SH-SY5Y (cell line): ENCODE measurements at regions not wholly inside any gene's neighbourhood (a gene's known extent, or its start where the extent isn't known, plus 50 kb on each side); places are given as distances from the start of the nearest gene placed in this dataset.

Experiments
- GATA2 ChIP-seq: IDR thresholded peaks from 2 replicates; pipeline ENCODE4 v1.6.1; 2011; ENCODE audit warnings: mild to moderate bottlenecking, low read depth, low read length
- GATA3 ChIP-seq: IDR thresholded peaks from 2 replicates; pipeline ENCODE4 v1.6.1; 2011; ENCODE audit warnings: low read depth, mild to moderate bottlenecking, low read length, moderate library complexity

- no peak for TF ChIP-seq GATA3
- no peak for TF ChIP-seq GATA2
Observed at GRCh38 chr20:39800111-39800510, 838.0 kb downstream of the DHX35 start.

GRCh38 chr20:39799366-39799965, 837.3 kb downstream of the DHX35 start:
- TF ChIP-seq GATA2: no peak
- no peak for TF ChIP-seq GATA3

- no peak for TF ChIP-seq GATA3
Observed at GRCh38 chr20:39795401-39796272, 833.5 kb downstream of the DHX35 start.

- no peak for TF ChIP-seq GATA3
- TF ChIP-seq GATA2: no peak
Observed at GRCh38 chr20:39792334-39792733, 830.2 kb downstream of the DHX35 start.

GRCh38 chr20:39789411-39789810, 827.3 kb downstream of the DHX35 start:
- no peak for TF ChIP-seq GATA3

- TF ChIP-seq GATA2: no peak
Observed at GRCh38 chr20:39785252-39785917, 823.2 kb downstream of the DHX35 start.

- no peak for TF ChIP-seq GATA2
- no peak for TF ChIP-seq GATA3
Observed at GRCh38 chr20:39784693-39785092, 822.5 kb downstream of the DHX35 start.

- TF ChIP-seq GATA3 (no peak), GATA2 (no peak)
Observed at GRCh38 chr20:39778847-39779604, 816.9 kb downstream of the DHX35 start.

GRCh38 chr20:39778431-39778830, 816.3 kb downstream of the DHX35 start:
- TF ChIP-seq GATA2: no peak
- TF ChIP-seq GATA3: no peak

- TF ChIP-seq GATA3: no peak
- no peak for TF ChIP-seq GATA2
Observed at GRCh38 chr20:39777610-39778009, 815.5 kb downstream of the DHX35 start.

- TF ChIP-seq GATA3 (no peak), GATA2 (no peak)
Observed at GRCh38 chr20:39775110-39775509, 813.0 kb downstream of the DHX35 start.

GRCh38 chr20:39773380-39774000, 811.3 kb downstream of the DHX35 start:
- no peak for TF ChIP-seq GATA2
- TF ChIP-seq GATA3: no peak

GRCh38 chr20:39767352-39767751, 805.2 kb downstream of the DHX35 start:
- TF ChIP-seq GATA2: no peak
- TF ChIP-seq GATA3: no peak

- TF ChIP-seq GATA2 (no peak), GATA3 (no peak)
Observed at GRCh38 chr20:39766333-39766732, 804.2 kb downstream of the DHX35 start.

GRCh38 chr20:39762716-39763115, 800.6 kb downstream of the DHX35 start:
- TF ChIP-seq GATA3 (no peak), GATA2 (0 out of 2 replicates have a peak, but pooled peaks have one; percentile 12)
